Rectal smooth muscle tissue (tissue), 1 donor: ENCODE measurements at regions not wholly inside any gene's neighbourhood (a gene's known extent, or its start where the extent isn't known, plus 50 kb on each side); places are given as distances from the start of the nearest gene placed in this dataset.
"Not testable (repeated sequence)": the region's sequence is repeated elsewhere in the genome, so short reads cannot be mapped to it uniquely, and the experiment has no call there.

Experiments used
- H3K27ac ChIP-seq: one replicate; pipeline ENCODE4 v1.7.0; 2013; ENCODE audit warnings: low read depth, low read length, inconsistent platforms
- H3K27me3 ChIP-seq: one replicate; pipeline ENCODE4 v1.7.0; 2013; ENCODE audit warnings: low read length; ENCODE audit not compliant: control insufficient read depth, insufficient read depth
- H3K36me3 ChIP-seq: one replicate; pipeline ENCODE4 v1.7.0; 2013; ENCODE audit warnings: low read length; ENCODE audit not compliant: control insufficient read depth, insufficient read depth
- H3K4me1 ChIP-seq: one replicate; pipeline ENCODE4 v1.7.0; 2013; ENCODE audit warnings: low read length; ENCODE audit not compliant: control insufficient read depth, insufficient read depth
- H3K4me3 ChIP-seq: one replicate; pipeline ENCODE4 v1.7.0; 2013; ENCODE audit warnings: low read length
- H3K9ac ChIP-seq: one replicate; pipeline ENCODE4 v1.7.0; 2013; ENCODE audit warnings: low read length

DNA sequence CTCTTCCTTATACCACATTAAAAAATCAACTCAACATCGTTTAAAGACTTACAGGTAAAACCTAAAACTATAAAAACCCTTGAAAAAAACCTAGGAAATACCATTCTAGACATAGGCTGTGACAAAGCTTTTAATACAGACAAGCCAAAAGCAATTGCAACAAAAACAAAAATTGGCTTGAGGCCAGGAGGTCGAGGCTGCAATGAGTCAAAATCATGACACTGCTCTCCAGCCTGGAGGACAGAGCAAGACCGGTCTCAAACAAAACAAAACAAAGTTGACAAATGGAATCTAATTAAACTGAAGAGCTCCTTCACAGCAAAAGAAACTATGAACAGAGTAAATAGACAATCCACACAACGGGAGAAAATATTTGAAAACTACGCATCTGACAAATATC, 1057.8 kb downstream of the FSCB start:
- Histone ChIP-seq H3K4me1 (no peaks in the 10 kb centered on the region), H3K36me3 (no peaks in the 10 kb centered on the region), H3K4me3 (no peak overlapping the region), H3K27me3 (no peaks in the 10 kb centered on the region), H3K27ac (no peak overlapping the region), H3K9ac (no peak overlapping the region)

DNA sequence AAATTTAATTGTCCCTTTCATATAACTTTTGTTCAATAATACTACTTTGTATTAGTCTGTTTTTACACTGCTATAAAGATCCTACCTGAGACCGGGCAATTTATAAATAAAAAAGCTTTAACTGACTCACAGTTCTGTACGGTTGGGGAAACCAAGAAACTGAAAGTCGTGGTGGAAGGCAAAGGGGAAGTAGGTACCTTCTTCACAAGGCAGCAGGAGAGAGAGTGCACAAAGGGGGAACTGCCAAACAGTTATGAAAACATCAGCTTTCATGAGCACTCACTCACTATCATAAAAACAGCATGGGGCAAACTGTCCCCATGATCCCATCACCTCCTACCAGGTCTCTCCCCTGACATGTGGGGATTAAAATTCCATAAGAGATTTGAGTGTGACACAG, 1069.0 kb downstream of the FSCB start:
- no peaks in the 10 kb centered on the region for H3K4me1 ChIP-seq
- H3K36me3 ChIP-seq = no peaks in the 10 kb centered on the region
- H3K27ac ChIP-seq = no peak overlapping the region
- no peak overlapping the region for H3K4me3 ChIP-seq
- H3K27me3 ChIP-seq = no peaks in the 10 kb centered on the region
- no peak overlapping the region for H3K9ac ChIP-seq

DNA sequence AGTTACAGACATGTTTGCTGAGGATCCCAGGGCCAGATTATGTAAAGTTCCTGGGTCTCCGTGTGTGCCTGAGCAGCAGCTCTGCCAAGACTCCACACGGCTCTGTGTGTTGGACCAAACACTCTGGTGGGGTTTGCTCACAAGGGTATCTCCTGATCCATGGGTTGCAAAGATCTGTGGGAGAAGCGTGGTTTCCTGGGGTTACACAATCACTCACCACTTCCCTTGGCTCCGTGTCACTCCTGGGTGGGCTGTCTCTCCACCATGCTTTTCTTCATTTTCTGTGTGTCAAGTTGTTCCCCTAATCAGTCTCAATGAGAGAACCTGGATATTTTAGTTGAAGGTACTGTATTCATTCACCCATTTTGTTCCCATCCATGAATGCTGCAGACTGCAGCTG, 1088.8 kb downstream of the FSCB start:
- Histone ChIP-seq H3K9ac (no peak overlapping the region), H3K27me3 (no peaks in the 10 kb centered on the region), H3K36me3 (no peaks in the 10 kb centered on the region), H3K27ac (no peak overlapping the region), H3K4me3 (no peak overlapping the region), H3K4me1 (no peaks in the 10 kb centered on the region)

GRCh38 chr14:43413084-43413483, 1094.0 kb downstream of the FSCB start:
- Histone ChIP-seq H3K4me3 (no peak overlapping the region), H3K9ac (no peak overlapping the region), H3K4me1 (no peaks in the 10 kb centered on the region), H3K27ac (no peak overlapping the region), H3K27me3 (no peaks in the 10 kb centered on the region), H3K36me3 (no peaks in the 10 kb centered on the region)

DNA sequence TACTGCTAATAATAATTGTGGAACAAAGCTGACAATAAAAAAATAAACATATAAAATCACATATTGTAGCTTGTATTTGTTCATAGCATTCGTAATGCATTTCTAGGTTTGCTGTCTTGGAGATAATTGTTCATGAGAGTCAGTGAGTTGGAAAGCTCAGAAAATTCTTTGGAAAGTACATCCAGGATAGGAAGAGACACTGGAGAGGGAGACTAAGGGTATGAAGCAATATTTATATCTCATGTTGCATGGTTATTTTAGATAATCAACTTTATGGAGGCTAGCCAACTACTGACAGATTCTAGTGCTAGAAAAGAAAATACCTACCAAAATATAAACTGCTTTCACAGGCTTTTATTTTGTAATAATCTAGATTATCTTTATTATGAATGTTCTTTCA, 1095.2 kb downstream of the FSCB start:
- Histone ChIP-seq H3K4me3 (no peak overlapping the region), H3K9ac (no peak overlapping the region)

GRCh38 chr14:43410631-43411030, 1096.5 kb downstream of the FSCB start:
- Histone ChIP-seq H3K9ac (no peak overlapping the region), H3K27ac (no peak overlapping the region), H3K4me3 (no peak overlapping the region), H3K36me3 (no peaks in the 10 kb centered on the region), H3K27me3 (no peaks in the 10 kb centered on the region), H3K4me1 (no peaks in the 10 kb centered on the region)

More for the DNA sequence above, 1095.2 kb downstream of the FSCB start:
- H3K27me3 ChIP-seq = no peaks in the 10 kb centered on the region
- H3K4me1 ChIP-seq = no peaks in the 10 kb centered on the region
- no peak overlapping the region for H3K27ac ChIP-seq
- no peaks in the 10 kb centered on the region for H3K36me3 ChIP-seq

- H3K4me1 ChIP-seq = no peaks in the 10 kb centered on the region
- H3K36me3 ChIP-seq = no peaks in the 10 kb centered on the region
- H3K9ac ChIP-seq = no peak overlapping the region
- H3K27ac ChIP-seq = no peak overlapping the region
- no peak overlapping the region for H3K4me3 ChIP-seq
- H3K27me3 ChIP-seq = no peaks in the 10 kb centered on the region
These were observed 1098.6 kb downstream of the FSCB start for GRCh38 chr14:43408472-43408871.

- Histone ChIP-seq H3K27me3 (no peaks in the 10 kb centered on the region), H3K9ac (no peak overlapping the region), H3K4me1 (no peaks in the 10 kb centered on the region), H3K27ac (no peak overlapping the region), H3K36me3 (no peaks in the 10 kb centered on the region), H3K4me3 (no peak overlapping the region)
These were observed 1099.4 kb downstream of the FSCB start for GRCh38 chr14:43407706-43408105.

DNA sequence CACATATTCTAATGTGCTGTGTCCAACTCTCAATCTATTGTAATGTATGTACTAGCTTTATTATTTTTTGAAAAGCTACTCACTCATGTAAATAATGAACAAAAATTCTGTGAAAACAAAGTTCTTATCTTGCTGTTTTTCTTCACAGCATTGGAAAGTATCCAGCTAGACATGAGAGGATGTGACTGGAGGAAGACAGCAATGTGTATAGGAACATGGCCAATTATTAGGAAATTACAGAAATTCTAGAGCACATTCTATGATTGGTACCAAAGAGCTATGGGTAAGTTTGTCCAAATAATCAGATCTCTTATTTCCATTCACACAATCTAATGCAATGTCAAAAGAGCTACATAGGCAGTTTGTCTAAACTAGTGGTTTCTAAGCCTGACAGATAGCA, 1100.2 kb downstream of the FSCB start:
- Histone ChIP-seq H3K27ac (no peak overlapping the region), H3K9ac (no peak overlapping the region), H3K4me3 (no peak overlapping the region), H3K27me3 (no peaks in the 10 kb centered on the region), H3K4me1 (no peaks in the 10 kb centered on the region), H3K36me3 (no peaks in the 10 kb centered on the region)

DNA sequence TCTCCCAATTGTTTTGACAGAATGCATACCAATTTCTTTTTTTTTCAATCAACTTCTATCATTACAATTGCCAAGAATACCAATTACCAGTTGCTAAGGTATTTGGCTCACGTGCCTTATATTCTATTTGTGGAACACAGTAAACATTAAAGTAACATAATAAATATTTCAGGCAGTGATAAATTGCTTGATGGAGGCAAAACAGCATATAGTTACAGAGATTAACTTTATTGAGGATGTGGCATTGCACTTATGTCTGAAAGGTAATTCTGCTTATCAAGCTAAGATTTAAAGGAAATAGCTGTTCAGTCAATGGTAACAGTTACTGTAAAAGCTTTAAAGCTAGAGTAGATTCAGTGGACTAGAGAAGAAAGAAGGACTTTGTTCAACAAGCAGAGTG, 1107.8 kb downstream of the FSCB start:
- Histone ChIP-seq H3K27ac (no peak overlapping the region), H3K36me3 (no peaks in the 10 kb centered on the region)

DNA sequence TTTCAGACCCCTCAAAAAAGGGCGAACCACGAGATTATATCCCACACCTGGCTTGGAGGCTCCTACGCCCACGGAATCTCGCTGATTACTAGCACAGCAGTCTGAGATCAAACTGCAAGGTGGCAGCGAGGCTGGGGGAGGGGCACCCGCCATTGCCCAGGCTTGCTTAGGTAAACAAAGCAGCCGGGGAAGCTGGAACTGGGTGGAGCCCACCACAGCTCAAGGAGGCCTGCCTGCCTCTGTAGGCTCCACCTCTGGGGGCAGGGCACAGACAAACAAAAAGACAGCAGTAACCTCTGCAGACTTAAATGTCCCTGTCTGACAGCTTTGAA, 1136.6 kb downstream of the FSCB start:
- not testable (repeated sequence) for H3K4me3 ChIP-seq, H3K9ac ChIP-seq, H3K27ac ChIP-seq, H3K27me3 ChIP-seq, H3K4me1 ChIP-seq, H3K36me3 ChIP-seq

More for the DNA sequence above, 1107.8 kb downstream of the FSCB start:
- no peak overlapping the region for H3K4me3 ChIP-seq
- H3K27me3 ChIP-seq = no peaks in the 10 kb centered on the region
- no peak overlapping the region for H3K9ac ChIP-seq
- no peaks in the 10 kb centered on the region for H3K4me1 ChIP-seq

DNA sequence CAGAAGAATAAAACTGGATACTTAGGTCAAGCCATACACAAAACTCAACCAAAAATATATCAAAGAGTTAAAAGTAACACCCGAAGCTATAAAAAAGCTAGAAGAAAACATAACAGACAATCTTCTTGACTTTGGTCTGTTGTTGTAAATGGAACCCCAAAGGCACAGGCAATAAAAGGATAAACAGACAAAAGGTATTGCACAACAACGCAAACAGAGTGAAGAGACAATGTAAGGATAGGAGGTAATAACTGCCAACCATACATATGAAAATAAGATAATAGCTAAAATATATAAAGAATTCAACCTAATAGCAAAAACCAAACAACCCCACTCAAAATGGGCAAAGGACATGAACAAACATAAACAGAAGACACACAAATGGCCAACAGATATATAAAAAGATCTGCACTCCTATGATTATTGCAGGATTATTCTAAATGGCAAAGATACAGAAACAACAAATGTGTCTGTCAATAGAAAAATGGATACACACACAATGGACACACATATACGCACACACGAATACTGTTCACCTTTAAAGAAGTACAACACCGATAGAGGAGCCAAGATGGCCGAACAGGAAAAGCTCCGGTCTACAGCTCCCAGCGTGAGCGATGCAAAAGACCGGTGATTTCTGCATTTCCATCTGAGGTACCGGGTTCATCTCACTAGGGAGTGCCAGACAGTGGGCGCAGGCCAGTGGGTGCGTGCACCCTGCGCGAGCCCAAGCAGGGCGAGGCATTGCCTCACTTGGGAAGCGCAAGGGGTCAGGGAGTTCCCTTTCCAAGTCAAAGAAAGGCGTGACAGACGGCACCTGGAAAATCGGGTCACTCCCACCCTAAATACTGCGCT, 1137.1 kb downstream of the FSCB start:
- H3K4me1 ChIP-seq = no peaks in the 10 kb centered on the region
- H3K27me3 ChIP-seq = no peaks in the 10 kb centered on the region
- H3K36me3 ChIP-seq = no peaks in the 10 kb centered on the region
- H3K4me3 ChIP-seq = no peak overlapping the region
- H3K9ac ChIP-seq = no peak overlapping the region
- no peak overlapping the region for H3K27ac ChIP-seq

DNA sequence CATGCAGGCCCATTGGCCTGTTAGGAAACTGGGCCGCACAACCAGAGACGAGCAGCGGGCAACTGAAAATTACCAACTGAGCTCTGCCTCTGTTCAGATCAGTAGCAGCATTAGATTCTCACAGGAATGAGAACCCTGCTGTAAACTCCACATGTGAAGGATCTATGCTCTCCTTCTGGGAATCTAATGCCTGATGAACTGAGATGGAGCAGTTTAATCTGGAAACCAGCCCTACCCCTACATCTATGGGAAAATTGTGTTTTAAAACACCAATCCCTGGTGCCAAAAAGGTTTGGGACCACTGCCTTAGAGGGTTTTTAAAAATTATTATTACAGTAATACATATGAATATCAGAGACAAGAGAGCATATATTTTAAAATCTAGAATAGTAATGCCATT, 1144.5 kb downstream of the FSCB start:
- H3K27me3 ChIP-seq = no peaks in the 10 kb centered on the region
- no peaks in the 10 kb centered on the region for H3K36me3 ChIP-seq
- no peak overlapping the region for H3K9ac ChIP-seq
- H3K27ac ChIP-seq = no peak overlapping the region
- H3K4me1 ChIP-seq = no peaks in the 10 kb centered on the region
- no peak overlapping the region for H3K4me3 ChIP-seq
